GM10248 (cell line): ENCODE measurements at regions not wholly inside any gene's neighbourhood (a gene's known extent, or its start where the extent isn't known, plus 50 kb on each side); places are given as distances from the start of the nearest gene placed in this dataset.
A peak's percentile ranks its signal among the peaks of the same experiment; 100 is the strongest.

ENCODE experiments used
- CTCF ChIA-PET: fragments of 300-600 bp; sonication (Branson Sonifier 250); formaldehyde crosslinking; extraction: SDS; loops from one replicate; lab custom pipeline; 2021; ENCODE audit warnings: antibody characterized with exemption; lab: Yijun Ruan, JAX
- POLR2A ChIA-PET: fragments of 350-650 bp; sonication (Branson Sonifier 250); formaldehyde crosslinking; extraction: SDS; loops from one replicate; lab custom pipeline; 2020; ENCODE audit warnings: antibody characterized with exemption; lab: Yijun Ruan, JAX
- DNase-seq: peaks from one replicate; pipeline ENCODE4 v3.0.0; 2012; ENCODE audit errors: extremely low spot score
- TF ChIP-seq, protein P1 (sequence below): IDR thresholded peaks from 2 replicates; pipeline ENCODE4 v1.5.1; 2012; ENCODE audit warnings: mild to moderate bottlenecking, low read depth; ENCODE audit errors: extremely low read depth, missing control alignments, control extremely low read depth

DNA sequence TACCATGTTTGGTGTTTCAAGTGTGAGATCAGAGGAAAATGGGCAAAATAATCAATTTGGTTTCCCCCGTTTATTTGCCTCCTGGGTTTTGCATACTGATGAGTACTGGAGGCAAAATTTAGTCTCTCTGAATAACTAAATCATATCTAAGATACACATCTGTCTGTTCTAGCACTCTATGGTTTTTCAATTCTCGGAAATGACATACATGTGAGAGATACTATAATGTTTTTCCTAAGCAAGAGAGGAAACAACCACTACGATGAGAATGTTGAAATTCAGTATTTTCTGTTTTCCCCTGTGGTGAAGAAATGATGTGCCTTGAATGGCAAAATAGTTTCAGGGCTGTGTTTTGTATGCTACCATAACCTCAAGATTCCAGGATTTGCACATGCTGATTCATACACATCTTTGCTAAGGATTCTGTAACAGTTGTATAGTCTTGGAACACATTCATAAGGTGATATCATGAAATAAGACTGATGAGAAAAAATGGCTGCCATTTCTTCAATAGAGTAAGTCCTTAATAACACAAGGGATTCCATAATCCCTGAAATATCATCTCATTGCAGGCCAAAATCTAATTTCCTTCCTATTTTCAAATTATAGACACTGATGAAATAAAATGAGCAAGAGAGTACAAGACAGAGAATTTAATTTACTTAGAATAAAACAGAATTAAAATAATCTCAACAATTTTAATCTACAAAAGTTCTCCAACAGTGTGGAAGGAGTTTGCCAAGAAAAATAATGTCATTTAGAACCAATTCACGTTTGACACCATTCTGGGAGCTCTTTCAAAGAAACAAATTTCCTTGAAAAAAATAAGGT lies 316.6 kb downstream of the FIGN start:
- DNase-seq = no peak
- CTCF ChIA-PET = no interaction called here
- POLR2A ChIA-PET = no interaction called here
- TF ChIP-seq, protein P1, sequence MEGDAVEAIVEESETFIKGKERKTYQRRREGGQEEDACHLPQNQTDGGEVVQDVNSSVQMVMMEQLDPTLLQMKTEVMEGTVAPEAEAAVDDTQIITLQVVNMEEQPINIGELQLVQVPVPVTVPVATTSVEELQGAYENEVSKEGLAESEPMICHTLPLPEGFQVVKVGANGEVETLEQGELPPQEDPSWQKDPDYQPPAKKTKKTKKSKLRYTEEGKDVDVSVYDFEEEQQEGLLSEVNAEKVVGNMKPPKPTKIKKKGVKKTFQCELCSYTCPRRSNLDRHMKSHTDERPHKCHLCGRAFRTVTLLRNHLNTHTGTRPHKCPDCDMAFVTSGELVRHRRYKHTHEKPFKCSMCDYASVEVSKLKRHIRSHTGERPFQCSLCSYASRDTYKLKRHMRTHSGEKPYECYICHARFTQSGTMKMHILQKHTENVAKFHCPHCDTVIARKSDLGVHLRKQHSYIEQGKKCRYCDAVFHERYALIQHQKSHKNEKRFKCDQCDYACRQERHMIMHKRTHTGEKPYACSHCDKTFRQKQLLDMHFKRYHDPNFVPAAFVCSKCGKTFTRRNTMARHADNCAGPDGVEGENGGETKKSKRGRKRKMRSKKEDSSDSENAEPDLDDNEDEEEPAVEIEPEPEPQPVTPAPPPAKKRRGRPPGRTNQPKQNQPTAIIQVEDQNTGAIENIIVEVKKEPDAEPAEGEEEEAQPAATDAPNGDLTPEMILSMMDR = no peak

DNA sequence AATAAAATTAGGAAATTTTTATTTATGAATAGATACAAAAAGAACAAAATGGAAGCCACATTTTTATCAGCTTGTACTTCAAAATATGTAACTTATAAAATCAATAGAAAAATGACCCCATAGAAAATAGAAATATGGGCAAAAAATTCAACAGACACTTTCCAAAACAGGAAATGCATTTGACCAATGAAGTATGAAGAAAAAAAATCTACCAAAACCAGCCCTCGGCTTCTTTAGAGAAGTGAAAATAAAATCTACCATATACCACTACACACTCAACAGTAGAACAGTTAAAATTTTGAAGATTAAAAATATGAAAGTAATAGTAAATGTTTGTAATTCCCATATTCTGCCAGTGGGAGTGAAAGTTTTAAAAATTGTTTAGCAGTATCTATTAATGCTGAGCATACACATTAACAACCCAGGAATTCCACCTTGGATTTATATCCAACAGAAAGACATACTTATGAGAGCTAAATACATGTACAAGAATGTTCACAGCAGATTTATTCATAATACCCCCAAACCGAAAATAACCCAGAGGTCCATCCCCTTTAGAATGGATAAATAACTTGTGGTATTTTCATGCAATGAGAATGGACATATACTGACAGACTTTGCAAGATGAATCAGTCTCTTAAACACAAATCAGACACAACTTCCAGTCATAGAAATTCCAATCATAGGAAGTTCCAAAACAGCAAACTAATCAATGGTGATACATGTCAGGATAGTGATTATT lies 318.0 kb downstream of the FIGN start:
- peak; percentile 6 for DNase-seq
- ChIA-PET CTCF (no interaction called here), POLR2A (no interaction called here)
- TF ChIP-seq, protein P1 = no peak

DNA sequence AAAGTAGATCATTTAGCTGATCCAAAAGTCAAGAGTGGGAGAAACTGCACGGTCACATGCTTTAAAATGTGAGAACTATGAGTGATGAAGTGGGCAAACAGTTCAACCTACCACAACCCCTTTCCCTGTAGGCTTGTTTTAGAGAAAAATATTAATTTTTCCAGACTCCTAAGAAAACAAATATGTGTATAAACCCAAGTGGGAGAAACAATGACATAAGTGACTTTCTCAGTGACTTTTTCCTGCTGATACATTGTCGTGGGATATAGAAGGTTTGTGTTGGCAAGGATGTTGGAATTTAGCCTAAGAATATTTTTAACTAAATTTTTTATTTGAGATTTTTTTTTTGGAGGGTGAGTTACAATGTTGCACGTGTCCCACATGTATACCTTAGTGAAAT lies 321.7 kb downstream of the FIGN start:
- TF ChIP-seq, protein P1 = no peak
- POLR2A ChIA-PET = no interaction called here
- CTCF ChIA-PET = no interaction called here
- DNase-seq = no peak

DNA sequence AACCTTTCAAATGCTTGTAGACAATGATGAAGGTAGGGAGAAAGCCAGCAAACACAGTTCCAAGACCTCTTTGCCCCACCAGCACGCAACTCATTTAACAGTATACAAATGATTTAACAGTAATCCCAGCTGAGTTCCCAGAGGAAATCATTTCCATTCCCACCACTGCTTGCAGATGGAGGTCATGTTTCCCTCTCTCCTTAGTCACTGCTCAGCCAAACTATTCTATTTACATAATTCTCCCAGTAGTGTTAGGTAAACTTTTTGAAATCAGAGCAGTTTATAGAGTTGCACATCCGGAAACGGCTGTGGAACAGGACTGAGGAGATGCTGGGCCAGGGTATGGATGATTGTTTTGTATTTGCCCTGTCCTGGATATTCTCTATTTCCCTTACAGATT lies 328.5 kb downstream of the FIGN start:
- DNase-seq = no peak
- ChIA-PET CTCF (no interaction called here), POLR2A (no interaction called here)
- TF ChIP-seq, protein P1 = no peak

DNA sequence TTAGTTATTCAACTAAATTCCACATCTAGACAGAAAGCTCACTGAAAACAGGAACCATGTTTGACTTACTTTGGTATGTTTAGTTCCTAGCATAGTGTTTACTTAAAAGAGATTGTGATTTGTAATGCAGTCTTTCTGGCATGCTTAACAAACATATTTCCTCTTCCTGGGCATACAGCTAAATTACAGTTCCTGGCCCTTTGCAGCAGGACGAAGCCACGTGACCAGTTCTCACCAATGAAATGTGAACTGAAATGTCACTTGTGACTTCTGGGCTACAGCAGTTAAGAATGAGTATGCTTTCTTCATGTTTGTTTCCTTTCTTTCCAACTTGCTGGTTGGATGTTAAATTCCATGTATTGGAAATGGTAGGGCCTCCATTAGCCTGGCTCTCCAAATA lies 330.5 kb downstream of the FIGN start:
- TF ChIP-seq, protein P1 = no peak
- no peak for DNase-seq
- ChIA-PET CTCF (no interaction called here), POLR2A (no interaction called here)

DNA sequence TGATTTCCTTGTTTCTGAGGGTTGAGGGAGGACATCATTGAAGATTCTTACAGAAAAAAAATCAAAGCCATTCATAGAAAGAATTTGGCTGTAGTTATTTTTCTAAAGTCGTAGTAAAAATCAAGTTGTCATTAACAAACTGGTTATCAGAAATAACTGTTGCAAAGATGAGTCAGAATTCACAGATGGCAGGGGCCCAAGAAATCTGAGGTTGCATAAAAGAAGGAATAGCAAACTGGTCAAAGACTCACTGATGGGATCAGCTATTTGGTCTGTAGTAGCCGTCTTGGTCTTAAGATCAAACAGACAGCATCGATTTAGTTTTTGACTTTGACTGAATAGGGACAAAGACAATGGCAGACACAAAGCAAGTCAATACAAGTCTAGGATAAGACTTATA lies 334.3 kb downstream of the FIGN start:
- CTCF ChIA-PET = no interaction called here
- DNase-seq = no peak
- TF ChIP-seq, protein P1 = no peak
- POLR2A ChIA-PET = no interaction called here
